DOHH2 (cell line): ENCODE measurements at regions not wholly inside any gene's neighbourhood (a gene's known extent, or its start where the extent isn't known, plus 50 kb on each side); places are given as distances from the start of the nearest gene placed in this dataset.
"Not testable (repeated sequence)": the region's sequence is repeated elsewhere in the genome, so short reads cannot be mapped to it uniquely, and the experiment has no call there.

Source experiments
- EZH2phosphoT487 ChIP-seq: fragments of 200-600 bp; sonication (generic); IDR thresholded peaks from 2 replicates; pipeline ENCODE4 v1.6.1; 2017; ENCODE audit warnings: borderline replicate concordance, mild to moderate bottlenecking, antibody characterized with exemption, low read length, moderate library complexity, mixed read lengths
- TF ChIP-seq, protein P1 (sequence below): fragments of 200-600 bp; sonication (generic); IDR thresholded peaks from one replicate; pipeline ENCODE4 v1.5.1; 2014; ENCODE audit warnings: antibody characterized with exemption, mild to moderate bottlenecking, low read depth, low read length; ENCODE audit not compliant: poor library complexity, severe bottlenecking

DNA sequence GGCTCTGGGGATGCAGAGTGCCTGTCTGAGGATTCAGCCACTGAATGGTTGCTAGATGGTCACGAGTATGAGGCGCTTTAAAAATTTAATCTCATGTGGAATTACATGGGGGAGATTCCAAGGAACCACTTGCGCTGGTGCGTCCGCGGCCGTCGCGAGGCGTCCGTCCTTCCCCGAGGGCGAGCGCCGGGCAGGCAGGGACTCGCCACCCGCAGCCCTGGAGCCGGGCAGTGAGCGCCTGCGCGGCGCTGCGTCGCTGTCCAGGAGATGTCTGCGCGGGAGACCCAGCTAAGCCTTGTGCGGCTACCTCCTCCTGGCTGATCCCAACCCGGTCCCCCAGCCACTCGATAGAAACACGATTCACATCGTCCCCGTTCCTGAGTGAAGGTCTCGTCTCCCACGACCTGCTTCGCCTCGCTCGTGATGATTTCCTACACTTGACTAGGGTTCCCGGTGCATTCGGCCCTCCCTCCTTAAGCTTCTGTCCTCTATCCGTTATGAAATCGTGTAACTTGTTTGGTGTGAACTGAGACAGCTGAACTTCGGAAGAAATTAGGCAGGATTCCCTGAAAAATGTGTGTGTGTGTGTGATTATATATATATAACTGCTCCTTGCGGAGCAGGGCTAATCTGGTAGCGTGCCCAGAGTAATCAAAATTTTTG is 536.4 kb downstream of the PRIM2 start:
- TF ChIP-seq EZH2phosphoT487 = not testable (repeated sequence)
- TF ChIP-seq, protein P1, sequence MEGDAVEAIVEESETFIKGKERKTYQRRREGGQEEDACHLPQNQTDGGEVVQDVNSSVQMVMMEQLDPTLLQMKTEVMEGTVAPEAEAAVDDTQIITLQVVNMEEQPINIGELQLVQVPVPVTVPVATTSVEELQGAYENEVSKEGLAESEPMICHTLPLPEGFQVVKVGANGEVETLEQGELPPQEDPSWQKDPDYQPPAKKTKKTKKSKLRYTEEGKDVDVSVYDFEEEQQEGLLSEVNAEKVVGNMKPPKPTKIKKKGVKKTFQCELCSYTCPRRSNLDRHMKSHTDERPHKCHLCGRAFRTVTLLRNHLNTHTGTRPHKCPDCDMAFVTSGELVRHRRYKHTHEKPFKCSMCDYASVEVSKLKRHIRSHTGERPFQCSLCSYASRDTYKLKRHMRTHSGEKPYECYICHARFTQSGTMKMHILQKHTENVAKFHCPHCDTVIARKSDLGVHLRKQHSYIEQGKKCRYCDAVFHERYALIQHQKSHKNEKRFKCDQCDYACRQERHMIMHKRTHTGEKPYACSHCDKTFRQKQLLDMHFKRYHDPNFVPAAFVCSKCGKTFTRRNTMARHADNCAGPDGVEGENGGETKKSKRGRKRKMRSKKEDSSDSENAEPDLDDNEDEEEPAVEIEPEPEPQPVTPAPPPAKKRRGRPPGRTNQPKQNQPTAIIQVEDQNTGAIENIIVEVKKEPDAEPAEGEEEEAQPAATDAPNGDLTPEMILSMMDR = not testable (repeated sequence)
